Heart left ventricle (tissue), 16 donors: ENCODE measurements at regions not wholly inside any gene's neighbourhood (a gene's known extent, or its start where the extent isn't known, plus 50 kb on each side); places are given as distances from the start of the nearest gene placed in this dataset.

Experiments
- ATAC-seq, 4 donors: fragments of 200-7000 bp; cut with Tn5 transposase; one replicate each; pipeline ENCODE4 v1.9.1; 2020 to 2022; ENCODE audit warnings: moderate library complexity in 4 of 4, mild to moderate bottlenecking in 3 of 4, moderate number of reproducible peaks in 1 of 4
- DNase-seq, 5 donors: peaks; one replicate each; pipeline ENCODE4 v3.0.0-alpha.2; 2020
- H3K27ac ChIP-seq, 12 donors: fragments of 200-600 bp; sonication (generic) in 4 of 12; one replicate each; pipeline versions ENCODE4 v1.5.0 to v1.8.0; 2016 to 2022; ENCODE audit warnings: mild to moderate bottlenecking in 2 of 12
- H3K27me3 ChIP-seq, 9 donors: fragments of 200-600 bp; sonication (generic) in 2 of 9; one replicate each; pipeline versions ENCODE4 v1.5.1 to v1.8.0; 2016 to 2022; ENCODE audit warnings: mild to moderate bottlenecking in 3 of 9
- H3K36me3 ChIP-seq, 9 donors: fragments of 200-600 bp; sonication (generic) in 2 of 9; one replicate each; pipeline versions ENCODE4 v1.5.0 to v1.8.0; 2018 to 2022; ENCODE audit warnings: mild to moderate bottlenecking in 2 of 9
- H3K4me1 ChIP-seq, 12 donors: fragments of 200-600 bp; sonication (generic) in 4 of 12; one replicate each; pipeline versions ENCODE4 v1.5.0 to v1.8.0; 2016 to 2022; ENCODE audit warnings: mild to moderate bottlenecking in 3 of 12
- H3K4me3 ChIP-seq, 12 donors: fragments of 200-600 bp; sonication (generic) in 4 of 12; one replicate each; pipeline versions ENCODE4 v1.5.0 to v1.8.0; 2017 to 2022; ENCODE audit warnings: mild to moderate bottlenecking in 9 of 12, moderate library complexity in 4 of 12
- H3K9me3 ChIP-seq, 12 donors: fragments of 200-600 bp; sonication (generic) in 4 of 12; one replicate each; pipeline versions ENCODE4 v1.5.0 to v1.8.0; 2016 to 2022; ENCODE audit warnings: mild to moderate bottlenecking in 1 of 12
- POLR2A ChIP-seq, 2 donors: fragments of 450-650 bp; IDR thresholded peaks; one replicate each; pipeline ENCODE4 v1.6.1; 2017; ENCODE audit warnings: antibody characterized with exemption in 2 of 2, mild to moderate bottlenecking in 2 of 2, moderate library complexity in 2 of 2
- WGBS, 4 donors: extraction: QIAGEN DNeasy Blood & Tissue Kit in 2 of 4; methylation state at CpG; one replicate each; pipeline versions ENCODE4 v1.1.5 to v1.1.7; 2013 to 2018; 5-methylcytosine and 5-hydroxymethylcytosine counted together
- intact Hi-C, 10 donors: fragments of 100-400 bp; cut with DNase I; formaldehyde crosslinking; loops; one replicate each; pipeline versions ENCODE4 v1.11.1 to v1.14.2; 2022
- TF ChIP-seq, protein P1 (sequence below), 12 donors: fragments of 200-600 bp; sonication (generic) in 4 of 12; IDR thresholded peaks; one replicate each; pipeline versions ENCODE4 v1.5.0 to v1.8.0; 2018 to 2022; ENCODE audit warnings: antibody characterized with exemption in 12 of 12, mild to moderate bottlenecking in 5 of 12
- donor health status: ischemic (EF 13 %, LVEDD 7.1; RV severe dilation, severe dysfunction).
- donor health status: healthy with polysubstance abuse.
- donor health status: DM: no; HTN: yes; CAD: no.
- donor health status: DM: no; HTN: no; CAD: no.
- donor health status: ischemic (EF 25% LVEDD 6.9; RV normal size, moderate dysfunction).
- donor health status: ischemic (EF 25% LVEDD 5.7; RV mildly dilated, moderate dysfunction).
- donor health status: healthy.
- donor health status: DM: yes; HTN: yes; CAD: no.
- donor health status: ischemic (EF 35%, LVEDD 5.7; RV mildly dilated, moderate dysfunction).
- donor health status: nonischemic (EF 11% LVEDD 7.7; RV severe dilation, severe dysfunction).
- donor health status: DM: yes; HTN: yes; CAD: no.
- donor health status: PGD.
- donor health status: ischemic (EF 29% LVEDD 5.4; RV normal size, mild dysfunction).
- donor health status: nonischemic (EF 23%, LVEDD 6.1; RV moderate dilation, normal function).

DNA sequence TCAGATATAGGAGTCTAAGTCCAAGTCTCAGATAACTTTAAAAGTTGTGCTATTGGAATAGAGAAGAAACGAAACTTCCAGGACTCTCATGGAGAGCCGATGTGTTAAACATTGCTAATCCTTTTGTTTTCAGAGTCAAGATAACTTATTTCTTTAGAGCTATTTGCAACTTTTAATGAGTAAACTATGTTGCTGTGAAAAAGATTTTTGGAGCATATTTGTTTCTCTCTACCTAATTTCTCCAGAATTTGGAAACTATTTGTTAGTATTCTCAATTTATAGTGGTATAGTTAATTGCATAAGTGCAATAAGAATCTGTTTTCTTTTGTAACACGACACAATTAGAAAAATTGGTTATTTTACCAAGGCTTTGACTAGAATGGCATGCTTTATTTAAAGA lies 588.9 kb downstream of the NTRK3 start:
- DNase-seq = no peak
- intact Hi-C loops = no loop called here
- no peak overlapping the region for H3K27ac ChIP-seq
- TF ChIP-seq, protein P1, sequence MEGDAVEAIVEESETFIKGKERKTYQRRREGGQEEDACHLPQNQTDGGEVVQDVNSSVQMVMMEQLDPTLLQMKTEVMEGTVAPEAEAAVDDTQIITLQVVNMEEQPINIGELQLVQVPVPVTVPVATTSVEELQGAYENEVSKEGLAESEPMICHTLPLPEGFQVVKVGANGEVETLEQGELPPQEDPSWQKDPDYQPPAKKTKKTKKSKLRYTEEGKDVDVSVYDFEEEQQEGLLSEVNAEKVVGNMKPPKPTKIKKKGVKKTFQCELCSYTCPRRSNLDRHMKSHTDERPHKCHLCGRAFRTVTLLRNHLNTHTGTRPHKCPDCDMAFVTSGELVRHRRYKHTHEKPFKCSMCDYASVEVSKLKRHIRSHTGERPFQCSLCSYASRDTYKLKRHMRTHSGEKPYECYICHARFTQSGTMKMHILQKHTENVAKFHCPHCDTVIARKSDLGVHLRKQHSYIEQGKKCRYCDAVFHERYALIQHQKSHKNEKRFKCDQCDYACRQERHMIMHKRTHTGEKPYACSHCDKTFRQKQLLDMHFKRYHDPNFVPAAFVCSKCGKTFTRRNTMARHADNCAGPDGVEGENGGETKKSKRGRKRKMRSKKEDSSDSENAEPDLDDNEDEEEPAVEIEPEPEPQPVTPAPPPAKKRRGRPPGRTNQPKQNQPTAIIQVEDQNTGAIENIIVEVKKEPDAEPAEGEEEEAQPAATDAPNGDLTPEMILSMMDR (IDR thresholded peaks at IDR 0.05) = no peak
- no peak for TF ChIP-seq POLR2A (IDR thresholded peaks at IDR 0.05)
- no peaks in the 10 kb centered on the region for H3K36me3 ChIP-seq
- 84 to 92% (median 90%) methylated on average over 3 of the region's 3 CpGs for WGBS, 4 donors
- H3K9me3 ChIP-seq = peaks cover 0 to 14% (median 4%) of the 10 kb centered on the region in 12 donors
- no peak overlapping the region for H3K4me3 ChIP-seq
- no peaks in the 10 kb centered on the region for H3K27me3 ChIP-seq
- no peak for ATAC-seq
- H3K4me1 ChIP-seq = peaks cover 0 to 5% (median 0%) of the 10 kb centered on the region in 12 donors

DNA sequence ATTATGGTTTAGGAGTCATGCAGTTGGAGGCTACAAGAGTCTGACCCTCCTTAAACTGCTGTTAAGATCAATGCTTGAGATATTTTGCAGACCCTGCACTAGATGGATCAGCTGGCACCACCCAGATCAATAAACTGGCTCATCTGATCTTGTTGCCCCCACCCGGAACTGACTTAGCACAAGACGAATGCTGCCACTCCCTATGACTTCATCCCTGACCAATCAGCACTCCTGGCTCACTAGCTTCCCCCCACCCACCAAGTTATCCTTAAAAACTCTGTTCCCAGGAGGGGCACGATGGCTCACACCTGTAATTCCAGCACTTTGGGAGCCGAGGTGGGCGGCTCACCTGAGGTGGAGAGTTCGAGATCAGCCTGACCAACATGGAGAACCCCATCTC lies 594.0 kb downstream of the NTRK3 start:
- TF ChIP-seq POLR2A (IDR thresholded peaks at IDR 0.05) = no peak
- TF ChIP-seq, protein P1 (IDR thresholded peaks at IDR 0.05) = no peak
- DNase-seq (no peak), ATAC-seq (no peak)
- Histone ChIP-seq H3K9me3 (peaks cover 0 to 9% (median 2%) of the 10 kb centered on the region in 12 donors), H3K27me3 (no peaks in the 10 kb centered on the region), H3K4me3 (no peak overlapping the region), H3K36me3 (no peaks in the 10 kb centered on the region), H3K27ac (no peak overlapping the region), H3K4me1 (no peaks in the 10 kb centered on the region)
- WGBS, 4 donors = 87 to 88% (median 88%) methylated on average over 6 of the region's 6 CpGs
- intact Hi-C loops = no loop called here

DNA sequence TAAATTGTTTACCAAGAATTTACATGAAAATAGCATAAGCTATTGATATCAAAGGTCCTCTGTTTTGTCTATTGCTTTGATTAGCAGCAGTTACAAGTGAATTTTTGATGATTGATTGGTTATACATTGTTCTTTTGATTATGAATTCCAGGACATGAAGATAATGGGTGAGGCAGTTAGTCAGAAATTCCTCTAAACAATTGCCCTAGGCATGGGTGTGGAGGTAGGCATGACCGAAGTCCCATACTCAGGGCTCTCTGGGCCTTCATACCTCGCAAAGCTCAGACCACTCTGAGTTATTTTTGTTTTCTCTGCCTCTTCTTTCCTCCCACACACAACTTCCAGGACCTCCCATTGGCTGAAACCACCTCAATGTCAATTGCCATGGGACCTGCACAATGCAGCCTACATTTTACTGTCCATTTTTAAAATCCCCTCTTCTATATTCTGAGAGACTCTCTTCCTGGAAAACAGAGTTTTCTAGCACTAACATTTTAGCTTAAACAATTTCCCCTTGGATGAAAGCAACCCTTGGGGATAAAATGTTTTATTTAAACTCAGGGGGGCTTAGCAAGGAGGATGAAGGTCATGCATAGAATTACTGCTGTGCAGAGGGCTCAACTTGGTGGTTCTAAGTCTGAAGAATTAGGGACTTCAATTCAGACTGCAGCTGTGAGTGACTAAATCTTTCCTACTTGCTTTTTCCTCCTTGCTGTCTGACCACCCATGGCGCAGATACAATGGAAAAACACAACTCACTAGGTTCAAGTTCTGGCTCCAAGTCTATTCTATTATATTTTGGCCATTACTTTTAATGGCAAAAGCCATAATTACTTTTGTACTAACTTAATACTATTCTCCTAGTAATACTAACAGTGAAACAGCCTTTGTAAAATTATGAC lies 594.8 kb downstream of the NTRK3 start:
- no peaks in the 10 kb centered on the region for H3K27me3 ChIP-seq
- peaks cover 0 to 4% (median 0%) of the 10 kb centered on the region in 12 donors for H3K9me3 ChIP-seq
- no peaks in the 10 kb centered on the region for H3K36me3 ChIP-seq
- no peak overlapping the region for H3K4me3 ChIP-seq
- DNase-seq (no peak), ATAC-seq (no peak)
- intact Hi-C loops = no loop called here
- H3K27ac ChIP-seq = no peak overlapping the region
- H3K4me1 ChIP-seq = no peaks in the 10 kb centered on the region
- TF ChIP-seq POLR2A (IDR thresholded peaks at IDR 0.05) = no peak
- TF ChIP-seq, protein P1 (IDR thresholded peaks at IDR 0.05) = no peak
- 75 to 83% (median 79%) methylated on average over 3 of the region's 3 CpGs for WGBS, 4 donors

DNA sequence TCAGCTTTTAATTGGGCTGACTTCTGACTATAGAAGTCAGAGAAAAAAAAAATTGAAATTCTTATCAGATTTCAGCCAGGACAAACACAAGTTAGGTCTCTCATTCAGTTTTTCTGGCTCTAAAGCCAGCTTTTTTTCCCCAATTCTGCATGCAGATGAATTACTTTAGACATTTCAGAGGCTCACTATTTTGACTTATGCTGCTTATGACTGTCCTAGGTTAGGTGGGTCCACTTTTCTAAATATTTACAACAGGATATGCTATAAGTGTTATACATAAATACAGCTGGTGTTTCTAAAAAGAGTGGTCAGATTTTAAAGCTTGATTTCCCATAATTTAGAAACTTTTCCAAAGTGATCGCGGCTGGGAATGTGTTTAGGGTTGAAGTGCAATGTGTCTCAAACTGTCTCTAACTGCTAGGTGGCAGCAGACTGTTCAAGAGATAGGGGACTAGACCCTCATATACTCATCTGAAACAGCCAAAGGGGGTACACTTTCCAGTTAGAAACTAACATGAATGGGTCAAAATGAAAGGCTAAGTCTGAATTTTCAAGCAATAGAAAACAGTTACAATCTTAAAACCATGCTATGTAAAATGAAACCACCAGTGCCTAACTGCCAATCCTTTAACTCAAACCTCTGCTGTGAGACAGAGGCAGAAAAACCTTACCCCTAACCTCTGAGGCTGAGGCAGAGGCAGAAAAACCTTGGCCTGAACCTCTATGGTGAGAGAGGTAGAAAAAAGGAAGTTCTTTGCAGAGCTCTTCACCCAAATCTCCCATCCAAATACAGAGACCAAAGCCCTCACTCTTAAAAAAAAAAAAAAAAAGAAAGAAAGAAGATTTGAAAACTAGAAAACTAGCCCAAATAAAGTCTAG lies 596.0 kb downstream of the NTRK3 start:
- Histone ChIP-seq H3K4me3 (no peak overlapping the region), H3K9me3 (peaks cover 0 to 4% (median 0%) of the 10 kb centered on the region in 12 donors), H3K4me1 (no peaks in the 10 kb centered on the region), H3K36me3 (no peaks in the 10 kb centered on the region), H3K27ac (no peak overlapping the region), H3K27me3 (no peaks in the 10 kb centered on the region)
- no peak for ATAC-seq
- intact Hi-C loops = no loop called here
- TF ChIP-seq, protein P1 (IDR thresholded peaks at IDR 0.05) = peak in 1 of 12 donors; percentile 11
- no peak for TF ChIP-seq POLR2A (IDR thresholded peaks at IDR 0.05)
- WGBS, 4 donors = 73 to 88% (median 79%) methylated on average over 2 of the region's 2 CpGs
- DNase-seq = no peak
